ENCODE measurements at regions not wholly inside any gene's neighbourhood (a gene's known extent, or its start where the extent isn't known, plus 50 kb on each side); places are given as distances from the start of the nearest gene placed in this dataset.

DNA sequence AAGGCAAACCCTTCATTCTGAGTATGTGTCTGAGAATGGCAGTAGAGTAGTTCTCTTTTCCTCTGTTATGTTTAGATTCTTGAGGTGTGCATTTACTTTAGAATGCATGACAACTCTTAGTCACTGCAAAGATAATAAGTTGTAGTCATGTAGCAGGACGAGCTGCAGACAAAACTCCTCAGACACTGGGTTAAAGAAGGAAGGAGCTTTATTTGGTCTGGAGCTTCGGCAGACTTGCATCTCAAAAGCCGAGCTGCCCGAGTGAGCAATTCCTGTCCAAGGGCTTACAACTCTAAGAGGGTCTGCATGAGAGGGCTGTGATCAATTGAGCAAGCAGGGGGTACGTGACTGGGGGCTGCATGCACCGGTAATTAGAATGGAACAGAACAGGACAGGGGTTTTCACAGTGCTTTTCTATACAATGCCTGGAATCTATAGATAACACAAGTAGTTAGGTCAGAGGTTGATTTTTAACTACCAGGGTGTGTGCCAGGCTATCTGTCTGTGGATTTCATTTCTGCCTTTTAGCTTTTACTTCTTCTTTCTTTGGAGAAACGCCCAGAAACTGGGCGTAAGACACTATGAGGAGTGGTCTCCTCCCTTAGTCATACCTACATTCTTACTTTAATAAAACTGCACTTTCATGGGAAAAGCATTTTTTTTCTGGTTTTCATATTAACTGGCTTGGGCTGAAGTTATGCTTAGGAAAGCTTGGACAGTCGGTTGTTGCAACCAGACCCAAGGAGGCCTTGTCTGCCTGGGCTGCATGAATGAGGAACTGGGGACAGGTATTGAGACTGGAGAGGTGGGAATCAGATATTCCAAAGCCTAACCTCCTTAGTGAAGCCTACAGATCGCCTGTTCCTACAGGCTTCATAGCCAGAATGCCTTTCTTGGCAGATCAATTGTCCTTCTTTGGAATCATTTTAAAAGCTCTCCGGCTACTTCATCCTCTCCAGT is 115.1 kb downstream of the RHOU start:
- TF ChIP-seq, protein P1, sequence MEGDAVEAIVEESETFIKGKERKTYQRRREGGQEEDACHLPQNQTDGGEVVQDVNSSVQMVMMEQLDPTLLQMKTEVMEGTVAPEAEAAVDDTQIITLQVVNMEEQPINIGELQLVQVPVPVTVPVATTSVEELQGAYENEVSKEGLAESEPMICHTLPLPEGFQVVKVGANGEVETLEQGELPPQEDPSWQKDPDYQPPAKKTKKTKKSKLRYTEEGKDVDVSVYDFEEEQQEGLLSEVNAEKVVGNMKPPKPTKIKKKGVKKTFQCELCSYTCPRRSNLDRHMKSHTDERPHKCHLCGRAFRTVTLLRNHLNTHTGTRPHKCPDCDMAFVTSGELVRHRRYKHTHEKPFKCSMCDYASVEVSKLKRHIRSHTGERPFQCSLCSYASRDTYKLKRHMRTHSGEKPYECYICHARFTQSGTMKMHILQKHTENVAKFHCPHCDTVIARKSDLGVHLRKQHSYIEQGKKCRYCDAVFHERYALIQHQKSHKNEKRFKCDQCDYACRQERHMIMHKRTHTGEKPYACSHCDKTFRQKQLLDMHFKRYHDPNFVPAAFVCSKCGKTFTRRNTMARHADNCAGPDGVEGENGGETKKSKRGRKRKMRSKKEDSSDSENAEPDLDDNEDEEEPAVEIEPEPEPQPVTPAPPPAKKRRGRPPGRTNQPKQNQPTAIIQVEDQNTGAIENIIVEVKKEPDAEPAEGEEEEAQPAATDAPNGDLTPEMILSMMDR (IDR thresholded peaks at IDR 0.05): no peak
- no peak for TF ChIP-seq POLR2A (IDR thresholded peaks at IDR 0.05)
